ENCODE measurements at regions not wholly inside any gene's neighbourhood (a gene's known extent, or its start where the extent isn't known, plus 50 kb on each side); places are given as distances from the start of the nearest gene placed in this dataset.

- TF ChIP-seq, protein P1, sequence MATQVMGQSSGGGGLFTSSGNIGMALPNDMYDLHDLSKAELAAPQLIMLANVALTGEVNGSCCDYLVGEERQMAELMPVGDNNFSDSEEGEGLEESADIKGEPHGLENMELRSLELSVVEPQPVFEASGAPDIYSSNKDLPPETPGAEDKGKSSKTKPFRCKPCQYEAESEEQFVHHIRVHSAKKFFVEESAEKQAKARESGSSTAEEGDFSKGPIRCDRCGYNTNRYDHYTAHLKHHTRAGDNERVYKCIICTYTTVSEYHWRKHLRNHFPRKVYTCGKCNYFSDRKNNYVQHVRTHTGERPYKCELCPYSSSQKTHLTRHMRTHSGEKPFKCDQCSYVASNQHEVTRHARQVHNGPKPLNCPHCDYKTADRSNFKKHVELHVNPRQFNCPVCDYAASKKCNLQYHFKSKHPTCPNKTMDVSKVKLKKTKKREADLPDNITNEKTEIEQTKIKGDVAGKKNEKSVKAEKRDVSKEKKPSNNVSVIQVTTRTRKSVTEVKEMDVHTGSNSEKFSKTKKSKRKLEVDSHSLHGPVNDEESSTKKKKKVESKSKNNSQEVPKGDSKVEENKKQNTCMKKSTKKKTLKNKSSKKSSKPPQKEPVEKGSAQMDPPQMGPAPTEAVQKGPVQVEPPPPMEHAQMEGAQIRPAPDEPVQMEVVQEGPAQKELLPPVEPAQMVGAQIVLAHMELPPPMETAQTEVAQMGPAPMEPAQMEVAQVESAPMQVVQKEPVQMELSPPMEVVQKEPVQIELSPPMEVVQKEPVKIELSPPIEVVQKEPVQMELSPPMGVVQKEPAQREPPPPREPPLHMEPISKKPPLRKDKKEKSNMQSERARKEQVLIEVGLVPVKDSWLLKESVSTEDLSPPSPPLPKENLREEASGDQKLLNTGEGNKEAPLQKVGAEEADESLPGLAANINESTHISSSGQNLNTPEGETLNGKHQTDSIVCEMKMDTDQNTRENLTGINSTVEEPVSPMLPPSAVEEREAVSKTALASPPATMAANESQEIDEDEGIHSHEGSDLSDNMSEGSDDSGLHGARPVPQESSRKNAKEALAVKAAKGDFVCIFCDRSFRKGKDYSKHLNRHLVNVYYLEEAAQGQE (IDR thresholded peaks at IDR 0.05; ENCODE audit: low read depth) = no peak
- no peak for TF ChIP-seq MAX (IDR thresholded peaks at IDR 0.05)
- TF ChIP-seq EZH2 (IDR thresholded peaks at IDR 0.05) = no peak
- TF ChIP-seq, protein P2, sequence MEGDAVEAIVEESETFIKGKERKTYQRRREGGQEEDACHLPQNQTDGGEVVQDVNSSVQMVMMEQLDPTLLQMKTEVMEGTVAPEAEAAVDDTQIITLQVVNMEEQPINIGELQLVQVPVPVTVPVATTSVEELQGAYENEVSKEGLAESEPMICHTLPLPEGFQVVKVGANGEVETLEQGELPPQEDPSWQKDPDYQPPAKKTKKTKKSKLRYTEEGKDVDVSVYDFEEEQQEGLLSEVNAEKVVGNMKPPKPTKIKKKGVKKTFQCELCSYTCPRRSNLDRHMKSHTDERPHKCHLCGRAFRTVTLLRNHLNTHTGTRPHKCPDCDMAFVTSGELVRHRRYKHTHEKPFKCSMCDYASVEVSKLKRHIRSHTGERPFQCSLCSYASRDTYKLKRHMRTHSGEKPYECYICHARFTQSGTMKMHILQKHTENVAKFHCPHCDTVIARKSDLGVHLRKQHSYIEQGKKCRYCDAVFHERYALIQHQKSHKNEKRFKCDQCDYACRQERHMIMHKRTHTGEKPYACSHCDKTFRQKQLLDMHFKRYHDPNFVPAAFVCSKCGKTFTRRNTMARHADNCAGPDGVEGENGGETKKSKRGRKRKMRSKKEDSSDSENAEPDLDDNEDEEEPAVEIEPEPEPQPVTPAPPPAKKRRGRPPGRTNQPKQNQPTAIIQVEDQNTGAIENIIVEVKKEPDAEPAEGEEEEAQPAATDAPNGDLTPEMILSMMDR (IDR thresholded peaks at IDR 0.05 in 2 of 3, conservative IDR thresholded peaks at IDR 0.05 in 1 of 3; ENCODE audit: borderline replicate concordance in 1 of 3, insufficient read depth in 1 of 3, low read depth in 2 of 3, low read length in 2 of 3) = no peak
- no peak for TF ChIP-seq POLR2A (IDR thresholded peaks at IDR 0.05; ENCODE audit: borderline replicate concordance, extremely low read depth, insufficient read depth, insufficient read length)
- no peak for TF ChIP-seq YY1 (IDR thresholded peaks at IDR 0.05; ENCODE audit: extremely low read depth, insufficient replicate concordance, low read depth, low read length)
These were observed 326.2 kb downstream of the RFC3 start for GRCh38 chr13:34144142-34144541.
